ENCODE measurements at regions not wholly inside any gene's neighbourhood (a gene's known extent, or its start where the extent isn't known, plus 50 kb on each side); places are given as distances from the start of the nearest gene placed in this dataset.
"Not testable (repeated sequence)": the region's sequence is repeated elsewhere in the genome, so short reads cannot be mapped to it uniquely, and the experiment has no call there.

- not testable (repeated sequence) for DNase-seq
Measured at GRCh38 chr7:56466607-56467525, 350.6 kb upstream of the NUPR2 start.

- no peak for DNase-seq
Measured at GRCh38 chr7:56449762-56450161, 333.5 kb upstream of the NUPR2 start.

- no peak for DNase-seq
Measured at GRCh38 chr7:56447864-56448693, 331.9 kb upstream of the NUPR2 start.

- DNase-seq, result not testable (repeated sequence)
Measured at GRCh38 chr7:56420528-56420927, 304.3 kb upstream of the NUPR2 start.

GRCh38 chr7:56375173-56375572, 259.0 kb upstream of the NUPR2 start:
- DNase-seq, result no peak

- not testable (repeated sequence) for DNase-seq
Measured at GRCh38 chr7:56374666-56375065, 258.4 kb upstream of the NUPR2 start.

- not testable (repeated sequence) for DNase-seq
Measured at GRCh38 chr7:56373314-56373713, 257.1 kb upstream of the NUPR2 start.

GRCh38 chr7:56371792-56372191, 255.6 kb upstream of the NUPR2 start:
- DNase-seq, result not testable (repeated sequence)

- not testable (repeated sequence) for DNase-seq
Measured at GRCh38 chr7:56370208-56370872, 254.1 kb upstream of the NUPR2 start.

GRCh38 chr7:56367914-56368313, 251.7 kb upstream of the NUPR2 start:
- not testable (repeated sequence) for DNase-seq

GRCh38 chr7:56367411-56367810, 251.2 kb upstream of the NUPR2 start:
- DNase-seq, result not testable (repeated sequence)

GRCh38 chr7:56366701-56367100, 250.5 kb upstream of the NUPR2 start:
- not testable (repeated sequence) for DNase-seq

- not testable (repeated sequence) for DNase-seq
Measured at GRCh38 chr7:56352576-56352975, 236.4 kb upstream of the NUPR2 start.

- not testable (repeated sequence) for DNase-seq
Measured at GRCh38 chr7:56351181-56351580, 235.0 kb upstream of the NUPR2 start.

GRCh38 chr7:56348311-56348710, 232.1 kb upstream of the NUPR2 start:
- DNase-seq, result not testable (repeated sequence)

GRCh38 chr7:56328327-56328726, 212.1 kb upstream of the NUPR2 start:
- not testable (repeated sequence) for DNase-seq

GRCh38 chr7:56290548-56290947, 174.3 kb upstream of the NUPR2 start:
- DNase-seq, result no peak

GRCh38 chr7:56287429-56288138, 171.4 kb upstream of the NUPR2 start:
- peak; percentile 5 for DNase-seq

- DNase-seq, result no peak
Measured at GRCh38 chr7:56256108-56256507, 139.9 kb upstream of the NUPR2 start.

- DNase-seq, result no peak
Measured at GRCh38 chr7:56250135-56250534, 133.9 kb upstream of the NUPR2 start.

- DNase-seq, result no peak
Measured at GRCh38 chr7:56229631-56230030, 113.4 kb upstream of the NUPR2 start.

GRCh38 chr7:56222866-56223265, 106.6 kb upstream of the NUPR2 start:
- no peak for DNase-seq
